ENCODE measurements at regions not wholly inside any gene's neighbourhood (a gene's known extent, or its start where the extent isn't known, plus 50 kb on each side); places are given as distances from the start of the nearest gene placed in this dataset.

DNA sequence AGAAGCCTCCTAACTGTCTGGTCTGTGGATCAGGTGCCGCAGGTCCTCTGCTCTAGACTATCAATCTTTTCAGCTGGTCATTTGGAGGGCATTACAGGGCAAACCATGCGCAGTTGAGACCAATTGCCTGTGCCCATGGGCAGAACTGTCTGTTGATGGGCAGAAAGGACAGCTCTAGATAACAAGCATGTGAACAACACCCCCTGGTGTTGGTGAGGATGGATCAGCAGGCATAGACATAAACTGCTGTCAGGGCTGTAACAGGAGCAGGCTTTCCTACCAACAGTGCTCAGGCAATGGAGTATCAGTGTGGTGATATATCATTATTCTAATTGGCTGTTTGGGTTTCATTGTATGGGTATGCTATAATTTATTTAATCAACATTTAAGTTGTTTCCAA is 104.7 kb upstream of the KL start:
- Mint-ChIP-seq H3K4me3 (no peak overlapping the region), H3K4me1 (no peaks in the 10 kb centered on the region), H3K27me3 (peaks cover 2% of the 10 kb centered on the region in 2 donors), H3K9me3 (peaks cover 0 to 7% (median 3%) of the 10 kb centered on the region in 8 donors), H3K27ac (no peak overlapping the region), H3K36me3 (no peaks in the 10 kb centered on the region)
- Histone ChIP-seq H3K27ac (ENCODE audit: low read depth, low read length) (no peak overlapping the region), H3K4me3 (ENCODE audit: low read length in 2 of 2) (no peak overlapping the region), H3K4me1 (ENCODE audit: insufficient read depth, low read length) (no peaks in the 10 kb centered on the region), H3K36me3 (ENCODE audit: insufficient read depth, low read length) (no peaks in the 10 kb centered on the region), H3K9me3 (ENCODE audit: control insufficient read depth in 1 of 2, low read length in 2 of 2) (no peaks in the 10 kb centered on the region), H3K27me3 (ENCODE audit: insufficient read depth, low read length) (no peaks in the 10 kb centered on the region)
- ChIA-PET POLR2A (ENCODE audit: partially characterized antibody) (no interaction called here), CTCF (ENCODE audit: partially characterized antibody) (interaction anchor here (0.7 to 1.2 kb wide), 3 partner anchors 10 to 32 kb away, joined by 3 to 4 read pairs (median 3); no protein-coding TSS in a partner anchor)
- intact Hi-C loops (cut with micrococcal nuclease), result loop anchor here (5.0 kb wide), 1 partner anchor 324 kb away; the partner anchor contains the start of gene PDS5B
- no peak for DNase-seq

DNA sequence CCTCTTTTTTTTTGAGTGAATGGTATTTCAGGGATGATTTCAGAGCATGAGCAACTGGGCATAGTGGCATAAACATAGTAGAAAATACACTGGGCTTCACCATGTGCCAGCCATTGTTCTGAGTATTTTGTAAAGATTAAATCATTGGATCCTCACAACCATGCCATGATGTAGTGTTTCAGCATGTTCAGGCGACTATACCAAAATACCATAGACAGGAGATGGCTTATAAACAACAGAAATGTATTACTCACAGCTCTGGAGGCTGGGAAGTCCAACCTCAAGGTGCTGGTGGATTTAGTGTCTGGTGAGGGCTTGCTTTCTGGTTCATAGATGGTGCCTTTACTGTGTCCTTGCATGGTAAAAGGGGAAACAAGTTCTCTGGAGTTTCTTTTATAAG is 101.5 kb upstream of the KL start:
- intact Hi-C loops (cut with micrococcal nuclease), result loop anchor here (5.0 kb wide), 1 partner anchor 327 kb away; the partner anchor contains the start of gene PDS5B
- Histone ChIP-seq H3K9me3 (ENCODE audit: control insufficient read depth in 1 of 2, low read length in 2 of 2) (no peaks in the 10 kb centered on the region), H3K27ac (ENCODE audit: low read depth, low read length) (no peak overlapping the region), H3K4me3 (ENCODE audit: low read length in 2 of 2) (no peak overlapping the region), H3K27me3 (ENCODE audit: insufficient read depth, low read length) (no peaks in the 10 kb centered on the region), H3K4me1 (ENCODE audit: insufficient read depth, low read length) (no peaks in the 10 kb centered on the region), H3K36me3 (ENCODE audit: insufficient read depth, low read length) (no peaks in the 10 kb centered on the region)
- Mint-ChIP-seq H3K4me3 (no peak overlapping the region), H3K27me3 (peaks cover 0 to 2% of the 10 kb centered on the region in 2 donors), H3K27ac (no peak overlapping the region), H3K9me3 (peaks cover 2 to 11% (median 8%) of the 10 kb centered on the region in 8 donors), H3K4me1 (no peaks in the 10 kb centered on the region), H3K36me3 (no peaks in the 10 kb centered on the region)
- ChIA-PET POLR2A (ENCODE audit: partially characterized antibody) (no interaction called here), CTCF (ENCODE audit: partially characterized antibody) (interaction anchor here (1.1 kb wide), 2 partner anchors 9 to 41 kb away, joined by 3 to 4 read pairs; no protein-coding TSS in a partner anchor)
- DNase-seq, result no peak

DNA sequence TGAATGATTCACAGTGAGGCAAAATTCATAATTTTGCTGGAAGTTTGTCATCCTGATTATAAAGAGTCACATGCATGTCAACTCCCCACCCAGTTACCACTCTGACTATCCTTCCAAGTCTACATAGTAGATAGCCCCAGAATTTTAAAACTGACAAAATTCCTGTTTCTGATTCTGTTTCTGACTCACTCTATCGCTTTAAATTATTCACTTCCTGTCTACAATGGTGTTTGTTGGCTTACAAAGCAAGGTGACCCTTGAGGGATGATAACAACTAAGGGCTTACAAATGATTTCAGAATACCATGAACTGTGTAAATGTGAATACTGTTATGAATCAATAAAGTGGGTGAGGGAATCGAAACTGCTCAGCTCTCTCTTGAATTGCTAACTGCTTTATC is 98.7 kb upstream of the KL start:
- H3K4me3 Mint-ChIP-seq, result no peak overlapping the region
- H3K9me3 Mint-ChIP-seq, result peaks cover 2 to 11% (median 8%) of the 10 kb centered on the region in 8 donors
- ChIA-PET POLR2A (ENCODE audit: partially characterized antibody) (no interaction called here), CTCF (ENCODE audit: partially characterized antibody) (no interaction called here)
- intact Hi-C loops (cut with micrococcal nuclease), result no loop called here
- no peak overlapping the region for H3K4me3 ChIP-seq (ENCODE audit: low read length in 2 of 2)
- no peaks in the 10 kb centered on the region for H3K27me3 ChIP-seq (ENCODE audit: insufficient read depth, low read length)
- H3K27me3 Mint-ChIP-seq, result peaks cover 0 to 2% of the 10 kb centered on the region in 2 donors
- H3K4me1 ChIP-seq (ENCODE audit: insufficient read depth, low read length), result no peaks in the 10 kb centered on the region
- no peak overlapping the region for H3K27ac ChIP-seq (ENCODE audit: low read depth, low read length)
- H3K36me3 ChIP-seq (ENCODE audit: insufficient read depth, low read length), result no peaks in the 10 kb centered on the region
- no peaks in the 10 kb centered on the region for H3K4me1 Mint-ChIP-seq
- no peak overlapping the region for H3K27ac Mint-ChIP-seq
- H3K36me3 Mint-ChIP-seq, result no peaks in the 10 kb centered on the region
- no peak for DNase-seq
- H3K9me3 ChIP-seq (ENCODE audit: control insufficient read depth in 1 of 2, low read length in 2 of 2), result no peaks in the 10 kb centered on the region

DNA sequence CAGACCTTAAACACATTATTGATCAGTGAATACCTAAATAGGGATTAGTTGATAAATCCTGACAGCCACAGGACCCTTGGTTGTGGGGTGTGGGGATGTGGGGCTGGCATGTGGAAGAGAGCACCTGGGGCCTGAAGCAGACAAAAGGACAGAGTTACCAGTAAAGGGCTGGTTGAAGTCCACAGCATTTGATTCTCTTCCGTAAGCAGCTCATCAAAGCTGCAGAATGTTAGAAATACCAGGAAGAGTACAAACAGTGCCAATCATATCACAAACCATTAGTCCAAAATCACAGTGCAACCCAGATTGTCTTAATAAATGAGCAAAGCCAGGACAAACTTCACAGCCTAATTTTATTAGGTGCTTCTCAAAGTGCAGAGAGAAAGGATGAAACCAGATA is 92.5 kb upstream of the KL start:
- Histone ChIP-seq H3K27me3 (ENCODE audit: insufficient read depth, low read length) (no peaks in the 10 kb centered on the region), H3K9me3 (ENCODE audit: control insufficient read depth in 1 of 2, low read length in 2 of 2) (no peaks in the 10 kb centered on the region), H3K36me3 (ENCODE audit: insufficient read depth, low read length) (no peaks in the 10 kb centered on the region), H3K4me1 (ENCODE audit: insufficient read depth, low read length) (no peaks in the 10 kb centered on the region), H3K4me3 (ENCODE audit: low read length in 2 of 2) (no peak overlapping the region), H3K27ac (ENCODE audit: low read depth, low read length) (no peak overlapping the region)
- H3K27ac Mint-ChIP-seq, result peak overlapping the region in 1 of 7 donors; percentile 85
- intact Hi-C loops (cut with micrococcal nuclease), result no loop called here
- no peak overlapping the region for H3K4me3 Mint-ChIP-seq
- no peaks in the 10 kb centered on the region for H3K36me3 Mint-ChIP-seq
- H3K9me3 Mint-ChIP-seq, result no peaks in the 10 kb centered on the region
- DNase-seq, result no peak
- peaks cover 0 to 1% of the 10 kb centered on the region in 2 donors for H3K27me3 Mint-ChIP-seq
- CTCF ChIA-PET (ENCODE audit: partially characterized antibody), result interaction anchor here (1.3 kb wide), 1 partner anchor 10 kb away, joined by 3 read pairs; no protein-coding TSS in a partner anchor
- no peaks in the 10 kb centered on the region for H3K4me1 Mint-ChIP-seq
- POLR2A ChIA-PET (ENCODE audit: partially characterized antibody), result no interaction called here

DNA sequence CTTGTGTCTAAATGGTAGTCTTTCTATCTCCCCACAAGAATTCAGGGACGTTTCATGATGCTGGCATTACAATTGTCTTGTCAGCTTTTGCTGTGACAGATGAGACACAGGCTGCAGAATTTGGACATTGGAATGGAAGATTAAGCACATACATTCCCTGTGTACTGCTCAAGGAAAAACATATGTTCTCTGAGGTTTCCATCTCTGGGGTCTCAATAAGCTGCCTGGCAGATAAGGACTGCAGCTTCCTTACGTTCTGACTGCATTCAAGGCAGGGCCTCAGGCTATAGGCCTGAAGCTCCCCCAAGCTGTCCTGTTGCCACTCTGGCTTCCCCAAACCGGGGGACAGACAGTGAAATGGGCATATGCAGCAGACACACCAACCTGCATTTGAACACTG is 91.3 kb upstream of the KL start:
- no peaks in the 10 kb centered on the region for H3K27me3 ChIP-seq (ENCODE audit: insufficient read depth, low read length)
- no peak for DNase-seq
- Mint-ChIP-seq H3K27ac (no peak overlapping the region), H3K36me3 (no peaks in the 10 kb centered on the region), H3K4me1 (no peaks in the 10 kb centered on the region), H3K9me3 (no peaks in the 10 kb centered on the region), H3K4me3 (no peak overlapping the region), H3K27me3 (peaks cover 0 to 1% of the 10 kb centered on the region in 2 donors)
- no peaks in the 10 kb centered on the region for H3K4me1 ChIP-seq (ENCODE audit: insufficient read depth, low read length)
- H3K4me3 ChIP-seq (ENCODE audit: low read length in 2 of 2), result no peak overlapping the region
- ChIA-PET CTCF (ENCODE audit: partially characterized antibody) (no interaction called here), POLR2A (ENCODE audit: partially characterized antibody) (no interaction called here)
- no peaks in the 10 kb centered on the region for H3K36me3 ChIP-seq (ENCODE audit: insufficient read depth, low read length)
- no peak overlapping the region for H3K27ac ChIP-seq (ENCODE audit: low read depth, low read length)
- intact Hi-C loops (cut with micrococcal nuclease), result no loop called here
- H3K9me3 ChIP-seq (ENCODE audit: control insufficient read depth in 1 of 2, low read length in 2 of 2), result no peaks in the 10 kb centered on the region

DNA sequence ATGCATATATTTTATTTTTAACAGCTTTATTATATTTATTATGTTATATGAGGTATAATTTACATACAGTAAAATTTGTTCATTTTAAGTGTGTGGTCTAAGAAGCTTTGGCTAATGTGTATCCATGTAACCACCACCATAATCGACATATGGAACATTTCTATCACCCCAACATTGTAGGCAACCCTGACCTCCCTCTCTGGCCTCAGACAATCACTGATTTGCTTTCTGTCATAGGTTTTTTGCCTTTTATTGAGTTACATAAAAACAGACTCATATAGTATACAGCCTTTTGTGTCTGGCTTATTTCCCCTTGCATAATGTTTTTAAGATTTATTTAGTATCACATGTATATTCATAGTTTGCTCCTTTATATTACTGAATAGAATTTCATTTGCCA is 90.7 kb upstream of the KL start:
- Histone ChIP-seq H3K4me3 (ENCODE audit: low read length in 2 of 2) (no peak overlapping the region), H3K4me1 (ENCODE audit: insufficient read depth, low read length) (no peaks in the 10 kb centered on the region), H3K27ac (ENCODE audit: low read depth, low read length) (no peak overlapping the region), H3K36me3 (ENCODE audit: insufficient read depth, low read length) (no peaks in the 10 kb centered on the region), H3K9me3 (ENCODE audit: control insufficient read depth in 1 of 2, low read length in 2 of 2) (no peaks in the 10 kb centered on the region), H3K27me3 (ENCODE audit: insufficient read depth, low read length) (no peaks in the 10 kb centered on the region)
- Mint-ChIP-seq H3K4me1 (no peaks in the 10 kb centered on the region), H3K27ac (no peak overlapping the region), H3K9me3 (peaks cover 0 to 2% (median 0%) of the 10 kb centered on the region in 8 donors), H3K4me3 (no peak overlapping the region), H3K36me3 (no peaks in the 10 kb centered on the region), H3K27me3 (peaks cover 0 to 1% of the 10 kb centered on the region in 2 donors)
- POLR2A ChIA-PET (ENCODE audit: partially characterized antibody), result no interaction called here
- intact Hi-C loops (cut with micrococcal nuclease), result no loop called here
- no peak for DNase-seq
- CTCF ChIA-PET (ENCODE audit: partially characterized antibody), result no interaction called here

DNA sequence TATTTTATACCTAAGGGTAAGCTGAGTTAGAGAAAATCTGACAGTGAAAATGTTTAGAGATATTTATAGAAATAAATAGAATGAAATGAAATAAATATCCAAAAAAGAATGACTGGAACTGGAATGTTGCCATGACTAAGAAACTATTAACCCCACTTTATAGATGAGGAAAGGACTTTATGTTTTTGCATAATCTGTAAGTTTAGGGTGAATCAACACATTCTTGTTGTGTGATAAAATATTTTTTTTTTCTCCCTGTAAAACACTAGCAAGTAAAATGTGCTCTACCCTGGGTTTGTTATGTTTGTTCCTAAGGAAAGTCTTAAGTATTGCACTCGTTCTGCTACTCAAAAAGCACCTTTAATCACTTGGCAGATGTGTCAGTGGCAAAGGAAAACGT is 83.8 kb upstream of the KL start:
- H3K4me3 ChIP-seq (ENCODE audit: low read length in 2 of 2), result no peak overlapping the region
- H3K27me3 ChIP-seq (ENCODE audit: insufficient read depth, low read length), result peaks cover 4% of the 10 kb centered on the region
- Mint-ChIP-seq H3K27ac (no peak overlapping the region), H3K36me3 (no peaks in the 10 kb centered on the region), H3K4me3 (no peak overlapping the region), H3K27me3 (peaks cover 10 to 15% of the 10 kb centered on the region in 2 donors), H3K9me3 (peaks cover 0 to 8% (median 4%) of the 10 kb centered on the region in 8 donors), H3K4me1 (no peaks in the 10 kb centered on the region)
- no peaks in the 10 kb centered on the region for H3K9me3 ChIP-seq (ENCODE audit: control insufficient read depth in 1 of 2, low read length in 2 of 2)
- ChIA-PET CTCF (ENCODE audit: partially characterized antibody) (no interaction called here), POLR2A (ENCODE audit: partially characterized antibody) (no interaction called here)
- intact Hi-C loops (cut with micrococcal nuclease), result no loop called here
- no peaks in the 10 kb centered on the region for H3K36me3 ChIP-seq (ENCODE audit: insufficient read depth, low read length)
- no peak for DNase-seq
- H3K27ac ChIP-seq (ENCODE audit: low read depth, low read length), result no peak overlapping the region
- no peaks in the 10 kb centered on the region for H3K4me1 ChIP-seq (ENCODE audit: insufficient read depth, low read length)

DNA sequence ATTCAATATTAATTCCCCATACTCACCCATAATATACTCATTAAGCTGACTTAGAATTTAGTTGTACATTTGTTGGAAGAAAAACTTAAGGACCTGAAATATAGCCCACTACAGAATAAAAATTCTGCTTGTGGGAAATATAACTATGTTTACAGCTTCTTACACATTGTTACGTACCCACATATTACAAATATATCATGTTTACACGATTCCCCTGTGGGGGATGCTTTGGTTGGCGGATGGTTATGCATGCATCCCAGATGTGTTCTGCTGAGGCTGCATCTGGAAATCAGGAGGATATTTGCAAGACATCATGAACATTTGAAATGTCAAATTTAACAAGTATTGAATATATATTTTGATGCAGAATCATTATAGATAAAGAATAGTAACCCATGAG is 79.5 kb upstream of the KL start:
- DNase-seq, result no peak
- Mint-ChIP-seq H3K27ac (no peak overlapping the region), H3K4me1 (no peaks in the 10 kb centered on the region), H3K9me3 (peaks cover 0 to 10% (median 3%) of the 10 kb centered on the region in 8 donors), H3K36me3 (no peaks in the 10 kb centered on the region), H3K27me3 (peaks cover 9 to 21% of the 10 kb centered on the region in 2 donors), H3K4me3 (no peak overlapping the region)
- Histone ChIP-seq H3K36me3 (ENCODE audit: insufficient read depth, low read length) (no peaks in the 10 kb centered on the region), H3K4me3 (ENCODE audit: low read length in 2 of 2) (no peak overlapping the region), H3K27me3 (ENCODE audit: insufficient read depth, low read length) (peaks cover 4% of the 10 kb centered on the region), H3K4me1 (ENCODE audit: insufficient read depth, low read length) (no peaks in the 10 kb centered on the region), H3K9me3 (ENCODE audit: control insufficient read depth in 1 of 2, low read length in 2 of 2) (no peaks in the 10 kb centered on the region), H3K27ac (ENCODE audit: low read depth, low read length) (no peak overlapping the region)
- intact Hi-C loops (cut with micrococcal nuclease), result no loop called here
- ChIA-PET POLR2A (ENCODE audit: partially characterized antibody) (no interaction called here), CTCF (ENCODE audit: partially characterized antibody) (no interaction called here)

All from CD4-positive, alpha-beta memory T cell (primary cell).